ENCODE measurements at regions not wholly inside any gene's neighbourhood (a gene's known extent, or its start where the extent isn't known, plus 50 kb on each side); places are given as distances from the start of the nearest gene placed in this dataset.
"Not testable (repeated sequence)": the region's sequence is repeated elsewhere in the genome, so short reads cannot be mapped to it uniquely, and the experiment has no call there.

DNA sequence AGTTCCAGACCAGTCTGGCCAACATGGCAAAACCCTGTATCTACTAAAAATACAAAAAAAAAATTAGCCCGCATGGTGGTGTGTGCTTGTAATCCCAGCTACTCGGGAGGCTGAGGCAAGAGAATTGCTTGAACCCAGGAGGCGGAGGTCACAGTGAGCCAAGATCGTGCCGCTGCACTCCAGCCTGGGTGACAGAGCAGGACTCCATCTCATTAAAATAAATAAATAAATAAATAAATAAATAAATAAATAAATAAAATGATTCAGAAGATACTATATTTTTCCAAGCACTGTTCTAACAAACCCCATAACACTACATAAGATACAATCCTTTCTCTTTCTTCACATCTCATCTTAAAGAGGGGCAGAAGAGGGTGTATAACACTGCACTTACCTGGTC lies 100.9 kb upstream of the SESTD1 start:
- TF ChIP-seq CTCF, POLR2A (IDR thresholded peaks at IDR 0.05): not testable (repeated sequence)
